Thyroid gland (tissue), 4 donors: ENCODE measurements at regions not wholly inside any gene's neighbourhood (a gene's known extent, or its start where the extent isn't known, plus 50 kb on each side); places are given as distances from the start of the nearest gene placed in this dataset.

Experiments used
- POLR2A ChIP-seq, 2 donors: fragments of 450-650 bp; IDR thresholded peaks; one replicate each; pipeline ENCODE4 v1.6.1; 2017; ENCODE audit warnings: antibody characterized with exemption in 2 of 2, mild to moderate bottlenecking in 2 of 2, moderate library complexity in 1 of 2
- TF ChIP-seq, protein P1 (sequence below), 6 experiments: fragments of 200-600 bp in 3 of 6; fragments of 450-650 bp in 3 of 6; sonication (generic) in 3 of 6; IDR thresholded peaks; one replicate each; pipeline ENCODE4 v1.5.1; 2016 to 2019; ENCODE audit warnings: antibody characterized with exemption in 6 of 6, mild to moderate bottlenecking in 2 of 6, inconsistent platforms in 1 of 6, moderate library complexity in 1 of 6

DNA sequence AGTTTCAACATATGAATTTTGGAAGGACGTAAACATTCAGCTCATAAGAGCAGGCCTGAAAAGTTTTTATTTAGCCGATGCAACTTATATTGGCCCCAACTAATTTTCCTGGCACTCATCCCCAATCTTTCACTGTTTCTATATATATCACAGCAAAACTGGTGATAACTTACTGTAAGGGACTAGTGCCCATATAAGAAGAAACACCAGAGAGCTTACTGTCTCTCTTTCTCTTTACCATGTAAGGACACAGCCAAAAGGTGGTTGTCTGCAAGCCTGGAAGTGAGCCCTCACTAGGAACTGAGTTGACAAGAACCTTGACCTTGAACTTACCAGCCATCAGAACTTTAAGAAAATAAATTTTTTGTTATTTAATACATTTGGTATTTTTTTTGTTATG lies 807.4 kb upstream of the CITED2 start:
- no peak for TF ChIP-seq POLR2A (IDR thresholded peaks at IDR 0.05)
- TF ChIP-seq, protein P1, sequence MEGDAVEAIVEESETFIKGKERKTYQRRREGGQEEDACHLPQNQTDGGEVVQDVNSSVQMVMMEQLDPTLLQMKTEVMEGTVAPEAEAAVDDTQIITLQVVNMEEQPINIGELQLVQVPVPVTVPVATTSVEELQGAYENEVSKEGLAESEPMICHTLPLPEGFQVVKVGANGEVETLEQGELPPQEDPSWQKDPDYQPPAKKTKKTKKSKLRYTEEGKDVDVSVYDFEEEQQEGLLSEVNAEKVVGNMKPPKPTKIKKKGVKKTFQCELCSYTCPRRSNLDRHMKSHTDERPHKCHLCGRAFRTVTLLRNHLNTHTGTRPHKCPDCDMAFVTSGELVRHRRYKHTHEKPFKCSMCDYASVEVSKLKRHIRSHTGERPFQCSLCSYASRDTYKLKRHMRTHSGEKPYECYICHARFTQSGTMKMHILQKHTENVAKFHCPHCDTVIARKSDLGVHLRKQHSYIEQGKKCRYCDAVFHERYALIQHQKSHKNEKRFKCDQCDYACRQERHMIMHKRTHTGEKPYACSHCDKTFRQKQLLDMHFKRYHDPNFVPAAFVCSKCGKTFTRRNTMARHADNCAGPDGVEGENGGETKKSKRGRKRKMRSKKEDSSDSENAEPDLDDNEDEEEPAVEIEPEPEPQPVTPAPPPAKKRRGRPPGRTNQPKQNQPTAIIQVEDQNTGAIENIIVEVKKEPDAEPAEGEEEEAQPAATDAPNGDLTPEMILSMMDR (IDR thresholded peaks at IDR 0.05): no peak
